D721Med (cell line): ENCODE measurements at regions not wholly inside any gene's neighbourhood (a gene's known extent, or its start where the extent isn't known, plus 50 kb on each side); places are given as distances from the start of the nearest gene placed in this dataset.
A peak's percentile ranks its signal among the peaks of the same experiment; 100 is the strongest.
"Not testable (repeated sequence)": the region's sequence is repeated elsewhere in the genome, so short reads cannot be mapped to it uniquely, and the experiment has no call there.

Experiments
- DNase-seq: peaks from one replicate; pipeline ENCODE4 v3.0.0; 2011; ENCODE audit warnings: low spot score; ENCODE audit not compliant: insufficient read length
- FAIRE-seq: peaks from 2 replicates; lab custom pipeline; 2011; peaks lifted over from hg19 to GRCh38; lab: Jason Lieb, UNC
- CTCF ChIP-seq: IDR thresholded peaks from 2 replicates; pipeline ENCODE4 v1.5.1; 2012; ENCODE audit warnings: mild to moderate bottlenecking, control low read depth; ENCODE audit not compliant: insufficient read depth; ENCODE audit errors: missing control alignments

GRCh38 chr3:130151555-130151954 is 69.9 kb downstream of the ALG1L2 start:
- DNase-seq, FAIRE-seq: not testable (repeated sequence)

- DNase-seq, FAIRE-seq: not testable (repeated sequence)
Observed at GRCh38 chr3:130153247-130153646, 71.6 kb downstream of the ALG1L2 start.

GRCh38 chr3:130155464-130155863 is 73.8 kb downstream of the ALG1L2 start:
- TF ChIP-seq CTCF = peak; percentile 32
- not testable (repeated sequence) for DNase-seq, FAIRE-seq

GRCh38 chr3:130166856-130167255 is 85.2 kb downstream of the ALG1L2 start:
- not testable (repeated sequence) for DNase-seq, FAIRE-seq

- not testable (repeated sequence) for FAIRE-seq, DNase-seq
Observed at GRCh38 chr3:130175195-130175594, 93.6 kb downstream of the ALG1L2 start.

GRCh38 chr3:130176476-130177256 is 95.0 kb downstream of the ALG1L2 start:
- DNase-seq, FAIRE-seq: not testable (repeated sequence)

- not testable (repeated sequence) for FAIRE-seq, DNase-seq
Observed at GRCh38 chr3:130178835-130179234, 97.2 kb downstream of the ALG1L2 start.

- FAIRE-seq, DNase-seq: not testable (repeated sequence)
Observed at GRCh38 chr3:130179353-130179970, 97.8 kb downstream of the ALG1L2 start.

- FAIRE-seq = not testable (repeated sequence)
Observed at GRCh38 chr3:130182475-130182874, 100.8 kb downstream of the ALG1L2 start.

GRCh38 chr3:130183689-130184088 is 102.1 kb downstream of the ALG1L2 start:
- FAIRE-seq, DNase-seq: not testable (repeated sequence)

More at GRCh38 chr3:130182475-130182874, 100.8 kb downstream of the ALG1L2 start:
- not testable (repeated sequence) for DNase-seq

GRCh38 chr3:130184152-130185024 is 102.8 kb downstream of the ALG1L2 start:
- FAIRE-seq, DNase-seq: not testable (repeated sequence)

GRCh38 chr3:130201272-130201671 is 119.6 kb downstream of the ALG1L2 start:
- DNase-seq, FAIRE-seq: not testable (repeated sequence)

- DNase-seq, FAIRE-seq: not testable (repeated sequence)
Observed at GRCh38 chr3:130203633-130204032, 122.0 kb downstream of the ALG1L2 start.
